GM19099 (cell line): ENCODE measurements at regions not wholly inside any gene's neighbourhood (a gene's known extent, or its start where the extent isn't known, plus 50 kb on each side); places are given as distances from the start of the nearest gene placed in this dataset.

Experiments used
- POLR2A ChIP-seq: IDR thresholded peaks from 3 replicates; pipeline ENCODE4 v1.6.1; 2011; ENCODE audit warnings: low read depth; ENCODE audit not compliant: insufficient read length; ENCODE audit errors: extremely low read depth

DNA sequence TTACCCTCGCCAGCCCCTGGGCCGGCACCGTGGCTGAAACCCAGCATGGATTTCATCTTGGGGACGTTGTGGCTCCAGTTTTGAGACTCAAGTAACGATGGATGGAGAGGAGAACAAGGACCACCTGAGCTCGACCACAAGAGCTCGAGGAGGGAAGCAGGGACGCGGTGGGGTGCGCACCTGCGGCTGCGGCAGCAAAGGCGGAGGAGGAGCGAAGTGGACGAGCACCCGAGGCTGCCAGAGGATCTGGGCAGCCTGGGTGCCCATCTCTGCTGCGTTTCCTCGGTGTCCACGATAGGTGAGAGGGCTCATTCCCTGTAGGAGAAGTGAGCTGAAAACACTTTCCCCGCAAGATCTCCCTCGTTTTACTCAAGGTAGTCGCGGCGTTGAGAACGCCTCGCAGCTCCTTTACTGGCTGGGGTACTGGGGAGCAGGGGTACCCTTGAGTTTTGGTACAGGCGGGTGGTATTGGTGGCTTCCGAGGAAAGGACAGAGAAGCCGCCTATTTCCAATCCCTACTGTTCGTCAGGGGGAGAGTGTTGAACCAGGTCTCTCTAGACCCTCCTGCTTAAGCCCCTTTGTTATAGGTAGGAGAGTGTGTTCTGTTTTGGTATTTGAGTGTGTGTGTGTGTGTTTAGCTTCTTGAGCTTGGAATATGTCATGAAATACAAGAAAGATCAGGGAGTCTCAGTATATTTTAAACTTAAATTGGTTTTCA lies 137.7 kb downstream of the TRIM27 start:
- TF ChIP-seq POLR2A = no peak

DNA sequence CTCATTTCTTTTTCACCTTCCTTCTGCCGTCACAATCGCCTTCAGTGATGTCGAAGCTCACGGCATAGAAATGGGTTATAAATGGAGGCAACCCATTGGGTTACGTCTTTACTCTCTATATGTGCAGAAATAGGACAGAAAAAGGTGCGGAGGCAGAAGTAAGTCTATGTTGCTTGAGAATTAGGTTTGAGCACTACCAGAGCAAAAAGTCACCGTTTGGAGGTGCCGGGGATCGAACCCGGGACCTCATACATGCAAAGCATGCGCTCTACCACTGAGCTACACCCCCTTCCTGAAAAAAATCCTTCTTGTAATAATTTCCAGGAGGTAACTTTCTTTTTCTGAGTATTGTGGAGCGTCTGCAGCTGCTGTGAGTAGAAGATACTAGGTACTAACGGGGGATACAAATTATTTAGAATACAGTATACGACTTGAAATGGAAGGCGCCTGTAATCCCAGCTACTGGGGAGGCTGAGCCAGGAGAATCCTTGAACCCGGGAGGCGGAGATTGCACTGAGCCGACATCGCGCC lies 134.2 kb downstream of the TRIM27 start:
- no peak for TF ChIP-seq POLR2A

DNA sequence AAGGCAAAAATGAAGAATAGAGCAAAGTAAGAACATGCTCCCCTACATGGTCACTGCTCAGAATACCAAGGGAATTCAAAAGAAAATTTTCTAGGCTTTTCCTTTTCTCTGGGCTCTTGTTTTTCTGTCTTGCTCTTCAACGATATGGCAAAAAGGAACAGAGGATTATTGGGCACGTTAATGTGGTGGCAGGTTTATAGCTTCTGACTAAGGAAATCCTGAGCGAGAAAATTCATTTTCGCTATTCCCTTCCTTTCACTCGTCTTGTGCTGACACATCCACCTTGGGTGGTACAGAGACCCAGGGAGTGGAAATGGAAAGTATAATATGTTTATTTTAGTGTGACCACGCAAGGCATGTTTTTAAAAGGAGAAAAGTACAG lies 132.8 kb downstream of the TRIM27 start:
- no peak for TF ChIP-seq POLR2A

DNA sequence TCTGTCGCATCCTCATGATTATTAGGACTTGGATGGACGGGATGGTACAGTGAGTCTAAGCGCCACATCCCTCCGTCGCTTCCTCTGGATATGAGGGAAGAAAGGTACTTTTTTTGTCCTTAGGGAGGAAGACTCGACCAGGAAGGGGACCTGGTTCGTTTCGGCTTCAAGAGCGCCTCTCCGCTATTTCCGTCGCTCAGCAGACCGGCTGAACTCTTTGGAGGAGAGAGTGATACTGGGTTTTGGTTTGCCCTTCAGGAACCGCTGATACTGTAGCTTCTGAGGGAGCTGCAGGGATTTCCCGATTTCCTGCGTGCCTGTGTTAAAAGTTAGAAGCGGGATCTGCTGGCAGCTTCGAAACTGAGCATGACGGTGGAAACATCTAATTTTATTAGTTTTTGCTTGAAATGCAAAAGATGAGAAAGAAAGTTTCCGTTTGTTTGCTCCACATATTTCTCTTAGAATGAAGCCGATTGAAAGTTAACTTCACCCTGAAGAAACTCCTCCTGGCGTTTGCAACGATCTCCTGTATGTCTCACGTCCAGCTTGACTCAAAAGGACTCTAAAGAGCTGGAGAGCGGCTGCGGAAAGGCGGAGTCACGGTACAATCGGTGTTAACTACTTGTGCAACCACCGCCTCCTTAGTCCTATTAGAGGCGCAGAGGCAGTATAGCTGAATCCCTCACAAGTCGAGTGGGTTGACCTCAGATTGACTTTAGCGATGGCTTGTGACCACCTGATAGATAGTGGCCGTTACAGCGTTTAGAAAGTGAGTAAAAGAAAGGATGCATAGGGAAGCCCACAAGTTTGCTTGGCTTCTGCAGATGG lies 129.4 kb downstream of the TRIM27 start:
- no peak for TF ChIP-seq POLR2A

DNA sequence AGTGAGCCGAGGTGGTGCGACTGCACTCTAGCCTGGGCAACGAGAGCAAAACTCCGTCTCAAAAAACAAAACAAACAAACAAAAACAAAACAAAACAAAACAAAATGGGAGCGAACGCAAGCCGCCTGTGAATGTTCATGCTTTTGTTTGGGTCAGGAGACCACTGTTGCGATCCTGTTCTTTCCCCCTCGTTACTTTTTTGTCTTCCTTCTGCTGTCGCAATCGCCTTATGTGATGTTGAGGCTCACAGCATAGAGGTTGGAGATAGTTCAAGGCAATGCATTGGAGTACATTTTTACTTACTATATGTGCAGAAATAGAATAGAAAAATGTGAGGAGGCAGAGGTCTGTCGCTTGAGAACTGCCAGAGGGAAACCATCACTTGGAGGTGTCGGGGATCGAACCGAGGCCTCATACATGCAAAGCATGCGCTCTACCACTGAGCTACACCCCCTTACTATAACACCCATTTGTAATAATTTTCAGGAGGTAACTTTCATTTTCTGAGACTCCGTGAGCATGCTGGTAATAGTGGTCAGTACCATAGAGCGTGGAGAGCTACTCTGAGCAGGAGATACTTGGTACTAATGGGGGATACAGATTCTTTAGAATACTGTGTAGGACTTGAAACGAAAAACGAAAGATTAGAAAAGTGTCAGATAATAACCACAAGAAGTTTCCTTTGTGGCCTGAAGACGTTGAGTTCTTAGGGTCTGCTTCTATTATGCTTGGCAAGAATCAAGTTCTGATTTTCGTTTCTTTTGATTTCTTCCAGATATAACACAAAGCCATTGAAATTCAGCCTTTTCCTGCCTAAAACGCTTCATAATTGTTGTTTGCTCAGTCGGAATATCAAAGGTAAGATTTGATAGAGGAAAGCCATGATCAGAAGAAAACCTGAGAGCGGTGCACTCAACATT lies 121.1 kb downstream of the TRIM27 start:
- no peak for TF ChIP-seq POLR2A

- TF ChIP-seq POLR2A = no peak
Observed at GRCh38 chr6:28803337-28803709, 120.5 kb downstream of the TRIM27 start.

- no peak for TF ChIP-seq POLR2A
Observed at GRCh38 chr6:28807682-28808280, 116.0 kb downstream of the TRIM27 start.

DNA sequence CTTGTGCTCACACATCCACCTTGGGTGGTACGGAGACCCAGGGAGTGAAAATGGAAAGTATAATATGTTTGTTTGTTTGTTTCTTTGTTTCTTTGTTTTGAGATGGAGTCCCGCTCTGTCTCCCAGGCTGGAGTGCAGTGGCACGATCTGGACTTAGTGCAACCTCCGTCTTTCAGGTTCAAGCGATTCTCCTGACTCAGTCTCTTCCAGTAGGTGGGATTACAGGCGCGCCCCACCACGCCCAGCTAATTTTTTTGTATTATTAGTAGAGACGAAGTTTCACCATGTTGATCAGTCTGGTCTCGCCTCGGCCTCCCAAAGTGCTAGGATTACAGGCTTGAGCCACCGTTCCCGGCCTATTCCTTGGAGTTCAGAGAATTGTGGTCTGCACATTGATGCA lies 115.4 kb downstream of the TRIM27 start:
- TF ChIP-seq POLR2A = no peak

GRCh38 chr6:28809947-28810658 lies 113.7 kb downstream of the TRIM27 start:
- no peak for TF ChIP-seq POLR2A

- no peak for TF ChIP-seq POLR2A
Observed at GRCh38 chr6:28810659-28811053, 113.1 kb downstream of the TRIM27 start.

DNA sequence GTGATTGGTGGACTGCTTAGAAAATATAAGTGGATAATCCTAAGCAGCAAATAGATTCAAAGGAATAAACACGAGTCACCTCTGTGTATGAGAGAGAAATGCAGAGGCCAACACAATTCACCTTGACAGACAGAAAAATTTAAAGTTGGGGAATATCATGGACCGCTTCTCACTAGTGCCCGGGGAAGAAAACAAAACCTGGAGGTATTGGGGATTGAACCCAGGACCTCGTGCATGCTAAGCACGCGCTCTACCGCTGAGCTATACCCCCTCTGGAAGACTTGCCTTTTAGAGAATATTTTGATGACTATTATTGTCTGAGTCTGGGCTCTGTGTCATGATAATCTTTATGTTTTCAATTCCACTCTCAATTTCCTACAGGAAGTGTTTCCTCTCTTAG lies 111.9 kb downstream of the TRIM27 start:
- no peak for TF ChIP-seq POLR2A

DNA sequence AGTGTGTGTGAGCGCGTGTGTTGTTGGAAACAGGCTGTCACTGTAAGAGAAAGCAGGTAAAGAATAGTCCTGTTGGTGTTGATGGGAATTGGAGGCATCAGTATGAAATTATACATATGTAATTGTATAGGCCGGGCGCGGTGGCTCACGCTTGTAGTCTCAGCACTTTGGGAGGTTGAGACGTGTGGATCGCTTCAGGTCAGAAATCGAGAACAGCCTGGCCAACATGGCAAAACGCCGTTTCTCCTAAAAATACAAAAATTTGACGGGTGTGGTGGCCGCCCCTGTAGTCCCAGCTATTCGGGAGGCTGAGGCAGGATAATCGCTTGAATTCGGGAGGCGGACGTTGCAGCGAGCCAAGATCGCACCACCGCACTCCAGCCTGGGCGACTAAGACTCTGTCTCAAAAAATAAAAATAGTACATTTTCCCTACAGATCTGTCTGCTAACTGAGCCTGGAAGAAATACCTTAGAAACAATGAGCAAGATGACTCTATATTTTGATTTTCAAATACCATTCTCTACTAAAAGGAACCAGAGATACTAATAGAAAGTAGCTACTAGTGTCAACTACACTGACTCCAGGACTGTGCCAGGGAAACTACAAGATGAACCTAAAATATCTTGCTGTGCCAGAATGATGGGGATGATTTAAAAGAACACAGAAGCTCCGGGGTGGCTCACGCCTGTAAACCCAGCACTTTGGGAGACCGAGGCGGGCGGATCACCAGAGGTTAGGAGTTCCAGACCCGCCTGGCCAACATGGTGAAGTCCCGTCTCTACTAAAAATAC lies 110.8 kb downstream of the TRIM27 start:
- TF ChIP-seq POLR2A = no peak
